Dendritic cell treated with granulocyte-macrophage colony-stimulating factor and Interleukin-4, amounts not matched to agents 40 ng/mL and 50 ng/mL, for 4 days (primary cell): ENCODE measurements at regions not wholly inside any gene's neighbourhood (a gene's known extent, or its start where the extent isn't known, plus 50 kb on each side); places are given as distances from the start of the nearest gene placed in this dataset.

Experiments used
- H3K27ac Mint-ChIP-seq: one replicate; pipeline ENCODE4 v1.8.0; 2022; ENCODE audit warnings: mild to moderate bottlenecking, mixed read lengths
- H3K27me3 Mint-ChIP-seq: one replicate; pipeline ENCODE4 v1.8.0; 2022; ENCODE audit warnings: mild to moderate bottlenecking, mixed read lengths
- H3K36me3 Mint-ChIP-seq: one replicate; pipeline ENCODE4 v1.8.0; 2022; ENCODE audit warnings: low read depth, mixed read lengths
- H3K4me1 Mint-ChIP-seq: one replicate; pipeline ENCODE4 v1.8.0; 2022; ENCODE audit warnings: low read depth, mixed read lengths
- H3K4me3 Mint-ChIP-seq: one replicate; pipeline ENCODE4 v1.8.0; 2022; ENCODE audit warnings: mild to moderate bottlenecking, moderate library complexity, mixed read lengths
- H3K9me3 Mint-ChIP-seq: one replicate; pipeline ENCODE4 v1.8.0; 2022; ENCODE audit warnings: mixed read lengths
- intact Hi-C: fragments of 100-400 bp; cut with micrococcal nuclease; formaldehyde crosslinking; loops from one replicate; pipeline ENCODE4 v1.15.0; 2022

DNA sequence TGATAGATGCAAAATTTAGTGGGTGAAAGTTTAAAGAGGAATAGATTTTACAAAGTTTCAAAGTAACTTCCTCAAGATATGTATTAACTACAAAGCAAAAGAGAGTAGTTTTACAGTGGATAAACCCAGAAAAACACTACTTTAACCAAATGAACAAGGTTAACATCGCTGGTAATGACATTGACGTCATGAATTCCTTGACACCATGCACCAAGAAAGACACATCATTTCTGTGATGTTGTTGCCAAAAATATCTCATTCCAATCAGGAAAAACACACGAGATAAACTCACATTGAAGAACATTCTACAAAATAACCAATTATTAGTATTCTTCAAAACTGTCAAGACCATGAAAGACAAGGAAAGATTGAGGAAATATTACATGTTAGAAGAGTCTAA lies 605.6 kb upstream of the SETBP1 start:
- Mint-ChIP-seq H3K36me3 (no peaks in the 10 kb centered on the region), H3K4me1 (no peaks in the 10 kb centered on the region), H3K27ac (no peak overlapping the region), H3K9me3 (no peaks in the 10 kb centered on the region), H3K27me3 (no peaks in the 10 kb centered on the region), H3K4me3 (no peak overlapping the region)
- intact Hi-C loops = no loop called here

DNA sequence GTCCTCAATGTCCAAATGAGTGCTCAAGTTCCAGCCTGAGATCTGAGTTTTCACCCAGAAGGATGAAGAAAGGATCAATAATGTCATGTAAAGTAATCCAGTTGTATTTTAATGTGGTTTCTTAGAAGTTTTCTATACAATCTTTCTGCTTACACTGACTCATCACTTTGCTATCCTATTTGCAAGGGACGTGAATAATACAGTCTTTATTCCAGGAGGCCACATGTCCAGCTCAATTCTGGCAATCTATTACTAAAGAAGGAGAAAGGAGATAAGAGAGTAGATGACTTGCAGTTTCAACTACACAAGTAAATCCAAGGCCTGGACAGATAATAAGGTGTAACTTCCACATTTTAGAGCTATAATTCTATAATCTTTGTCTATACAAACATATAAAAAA lies 601.1 kb upstream of the SETBP1 start:
- Mint-ChIP-seq H3K27me3 (no peaks in the 10 kb centered on the region), H3K9me3 (no peaks in the 10 kb centered on the region), H3K4me3 (no peak overlapping the region), H3K36me3 (no peaks in the 10 kb centered on the region), H3K27ac (no peak overlapping the region), H3K4me1 (no peaks in the 10 kb centered on the region)
- intact Hi-C loops = no loop called here

DNA sequence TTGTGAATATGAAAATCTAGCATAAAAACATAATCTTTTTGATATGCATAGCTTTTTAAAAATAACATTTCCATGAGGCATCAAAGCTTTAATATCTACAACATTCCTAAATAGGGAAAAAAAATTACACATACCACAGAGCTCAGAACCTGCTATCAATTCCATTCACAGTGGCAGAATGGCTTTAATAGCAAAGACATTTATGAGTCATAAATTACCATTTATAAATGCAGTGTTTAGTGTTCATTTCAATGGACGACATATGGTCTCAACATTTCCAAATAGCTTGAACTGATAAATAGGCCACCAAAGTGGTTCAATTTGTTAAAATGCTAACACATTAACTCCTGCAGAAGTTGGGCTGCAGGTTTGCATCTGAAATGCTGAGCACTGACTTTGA lies 600.6 kb upstream of the SETBP1 start:
- no peaks in the 10 kb centered on the region for H3K9me3 Mint-ChIP-seq
- intact Hi-C loops = no loop called here
- H3K4me3 Mint-ChIP-seq = no peak overlapping the region
- H3K27me3 Mint-ChIP-seq = no peaks in the 10 kb centered on the region
- H3K4me1 Mint-ChIP-seq = no peaks in the 10 kb centered on the region
- H3K27ac Mint-ChIP-seq = no peak overlapping the region
- H3K36me3 Mint-ChIP-seq = no peaks in the 10 kb centered on the region

DNA sequence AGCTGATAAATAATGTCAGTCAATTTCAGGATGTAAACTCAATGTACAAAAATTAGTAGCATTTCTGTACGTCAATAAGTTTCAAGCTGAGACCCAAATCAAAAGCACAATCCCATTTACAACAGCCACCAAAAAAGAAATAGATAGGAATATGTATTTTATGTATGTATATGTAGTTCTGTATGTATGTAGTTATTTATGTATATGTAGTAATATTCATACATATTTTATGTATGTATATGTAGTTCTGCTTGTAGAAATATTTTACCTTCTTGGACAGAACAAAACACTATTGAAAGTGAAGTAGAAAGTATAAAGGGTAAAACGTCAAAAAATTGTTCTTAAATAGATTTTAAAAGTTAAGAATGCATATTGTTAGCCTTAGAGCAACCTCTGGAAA lies 591.0 kb upstream of the SETBP1 start:
- intact Hi-C loops = loop anchor here (10.0 kb wide), 2 partner anchors 805 to 1125 kb away; no protein-coding TSS in a partner anchor
- Mint-ChIP-seq H3K27ac (no peak overlapping the region), H3K4me1 (no peaks in the 10 kb centered on the region), H3K4me3 (no peak overlapping the region), H3K36me3 (no peaks in the 10 kb centered on the region), H3K27me3 (no peaks in the 10 kb centered on the region), H3K9me3 (no peaks in the 10 kb centered on the region)

DNA sequence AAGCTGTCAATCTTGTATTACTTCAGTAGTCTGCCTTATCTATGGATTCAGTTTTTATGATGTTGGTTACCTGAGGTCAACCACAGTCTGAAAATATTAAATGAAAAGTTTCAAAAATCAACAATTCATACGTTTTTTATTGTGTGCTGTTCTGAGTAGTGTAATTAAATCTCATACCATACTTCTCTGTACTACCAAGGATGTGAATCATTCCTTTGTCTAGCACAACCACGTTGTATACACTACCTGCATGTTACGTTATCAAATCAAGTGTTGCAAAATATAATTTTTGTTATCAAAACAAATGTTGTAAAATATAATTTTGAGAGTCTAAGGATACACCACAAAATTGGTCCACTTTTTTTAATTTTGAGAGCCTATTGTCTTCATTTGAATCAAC lies 590.2 kb upstream of the SETBP1 start:
- no peaks in the 10 kb centered on the region for H3K36me3 Mint-ChIP-seq
- H3K4me1 Mint-ChIP-seq = no peaks in the 10 kb centered on the region
- no peak overlapping the region for H3K4me3 Mint-ChIP-seq
- no peak overlapping the region for H3K27ac Mint-ChIP-seq
- no peaks in the 10 kb centered on the region for H3K27me3 Mint-ChIP-seq
- H3K9me3 Mint-ChIP-seq = no peaks in the 10 kb centered on the region
- intact Hi-C loops = loop anchor here (10.0 kb wide), 2 partner anchors 804 to 1124 kb away; no protein-coding TSS in a partner anchor

DNA sequence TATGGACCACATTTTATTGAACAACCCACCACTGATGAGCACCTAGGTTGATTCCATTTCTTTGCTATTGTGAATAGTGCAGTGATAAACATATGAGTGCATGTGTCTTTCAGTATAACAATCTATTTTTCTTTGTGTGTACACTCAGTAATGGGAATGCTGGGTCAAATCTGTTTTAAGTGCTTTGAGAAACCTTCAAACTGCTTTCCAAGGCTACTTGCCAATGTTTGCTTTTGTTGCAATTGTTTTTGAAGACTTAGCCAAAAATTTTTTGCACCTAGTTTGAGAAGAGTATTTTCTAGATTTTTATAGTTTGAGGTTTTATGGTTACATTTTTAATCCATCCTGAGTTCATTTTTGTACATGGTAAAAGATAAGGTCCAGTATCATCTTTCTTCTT lies 587.4 kb upstream of the SETBP1 start:
- H3K9me3 Mint-ChIP-seq = no peaks in the 10 kb centered on the region
- H3K27me3 Mint-ChIP-seq = no peaks in the 10 kb centered on the region
- no peaks in the 10 kb centered on the region for H3K36me3 Mint-ChIP-seq
- no peak overlapping the region for H3K4me3 Mint-ChIP-seq
- H3K4me1 Mint-ChIP-seq = no peaks in the 10 kb centered on the region
- intact Hi-C loops = loop anchor here (10.0 kb wide), 2 partner anchors 802 to 1122 kb away; no protein-coding TSS in a partner anchor
- H3K27ac Mint-ChIP-seq = no peak overlapping the region

DNA sequence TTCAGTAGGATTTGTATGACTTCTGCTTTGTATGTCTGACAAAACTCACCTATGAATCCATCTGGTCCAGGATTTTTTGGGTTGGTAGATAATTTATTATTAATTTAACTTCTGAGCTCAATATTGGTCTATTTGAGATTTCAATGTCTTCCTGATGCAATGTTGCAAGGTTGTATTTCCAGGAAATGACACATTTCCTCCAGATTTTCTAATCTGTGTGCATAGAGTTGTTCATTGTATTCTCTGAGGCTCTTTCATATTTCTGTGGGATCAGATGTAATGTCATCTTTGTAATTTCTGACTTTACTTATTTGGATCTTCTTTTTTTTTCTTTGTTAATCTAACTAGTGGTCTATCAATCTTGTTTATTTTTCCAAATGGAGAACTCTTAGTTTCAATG lies 584.7 kb upstream of the SETBP1 start:
- no peak overlapping the region for H3K27ac Mint-ChIP-seq
- no peaks in the 10 kb centered on the region for H3K4me1 Mint-ChIP-seq
- no peaks in the 10 kb centered on the region for H3K27me3 Mint-ChIP-seq
- intact Hi-C loops = loop anchor here (10.0 kb wide), 2 partner anchors 799 to 1119 kb away; no protein-coding TSS in a partner anchor
- no peak overlapping the region for H3K4me3 Mint-ChIP-seq
- H3K9me3 Mint-ChIP-seq = no peaks in the 10 kb centered on the region
- no peaks in the 10 kb centered on the region for H3K36me3 Mint-ChIP-seq

DNA sequence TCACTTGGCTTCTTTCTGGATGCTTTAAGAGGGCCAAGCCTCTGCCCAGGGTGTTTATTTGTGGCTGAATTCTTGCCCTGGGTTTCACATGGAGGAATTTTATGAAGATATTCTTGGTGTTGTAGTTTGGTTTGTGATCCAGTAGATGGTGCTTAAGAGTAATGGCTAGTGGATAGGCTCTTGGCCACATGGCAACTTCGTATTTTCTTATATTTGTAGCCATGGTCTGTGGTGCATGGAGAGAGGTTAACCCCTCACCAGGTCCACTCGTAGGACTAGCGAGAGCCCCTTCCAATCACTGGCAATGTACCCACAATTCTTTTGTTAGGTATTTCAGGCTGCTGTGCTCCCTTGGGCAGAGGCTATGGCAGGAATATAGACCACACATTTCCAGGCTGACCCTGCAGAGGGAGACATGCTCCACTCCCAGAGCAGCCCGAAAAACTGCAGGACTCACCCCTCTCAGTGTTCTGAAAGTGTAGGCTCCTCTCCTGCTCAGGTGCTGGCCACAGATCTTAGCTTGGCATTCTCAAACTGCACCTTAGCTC lies 582.1 kb upstream of the SETBP1 start:
- Mint-ChIP-seq H3K27ac (no peak overlapping the region), H3K4me3 (no peak overlapping the region), H3K4me1 (no peaks in the 10 kb centered on the region), H3K9me3 (no peaks in the 10 kb centered on the region), H3K36me3 (no peaks in the 10 kb centered on the region), H3K27me3 (no peaks in the 10 kb centered on the region)
- intact Hi-C loops = loop anchor here (10.0 kb wide), 2 partner anchors 796 to 1116 kb away; no protein-coding TSS in a partner anchor

DNA sequence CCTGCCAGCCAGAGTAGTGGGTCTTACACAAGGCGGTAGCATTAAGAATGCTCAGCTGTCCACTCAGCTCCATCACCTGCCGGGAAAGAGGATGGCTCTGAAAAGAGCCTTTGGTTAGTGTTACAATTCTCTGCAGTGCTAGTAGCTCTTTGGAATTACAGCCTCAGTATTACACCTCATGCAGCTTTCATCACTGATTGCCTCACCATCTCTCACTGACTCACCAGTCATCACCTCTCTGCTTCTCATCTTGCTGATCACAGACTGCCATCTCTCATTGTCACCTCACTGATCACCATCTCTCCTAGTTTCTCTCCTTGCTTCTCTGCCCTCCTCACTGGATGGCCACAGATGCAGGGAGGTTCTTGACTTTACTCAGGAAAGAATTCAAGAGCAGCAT lies 573.5 kb upstream of the SETBP1 start:
- Mint-ChIP-seq H3K9me3 (no peaks in the 10 kb centered on the region), H3K4me3 (no peak overlapping the region), H3K27me3 (no peaks in the 10 kb centered on the region), H3K27ac (no peak overlapping the region), H3K36me3 (no peaks in the 10 kb centered on the region), H3K4me1 (no peaks in the 10 kb centered on the region)
- intact Hi-C loops = no loop called here

DNA sequence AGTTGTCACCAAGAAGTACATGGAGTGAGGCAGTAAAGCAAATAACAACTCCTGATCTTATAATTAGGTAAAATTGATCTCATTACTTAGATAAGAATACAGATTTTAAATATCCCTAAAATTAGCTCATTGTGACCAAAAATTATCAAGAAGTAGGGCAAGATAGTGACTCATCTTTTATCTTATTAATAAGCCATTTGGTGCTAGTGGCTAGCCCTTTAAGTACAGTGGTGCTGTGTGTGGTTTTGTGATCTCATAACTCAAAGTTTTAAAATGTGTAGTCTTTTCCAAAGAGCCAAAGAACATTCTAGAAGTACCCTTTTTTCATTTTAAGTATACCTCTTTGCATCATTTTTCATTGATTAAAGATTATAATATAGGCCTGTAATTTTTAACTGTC lies 569.4 kb upstream of the SETBP1 start:
- no peak overlapping the region for H3K4me3 Mint-ChIP-seq
- H3K27me3 Mint-ChIP-seq = no peaks in the 10 kb centered on the region
- no peaks in the 10 kb centered on the region for H3K9me3 Mint-ChIP-seq
- no peaks in the 10 kb centered on the region for H3K4me1 Mint-ChIP-seq
- no peak overlapping the region for H3K27ac Mint-ChIP-seq
- intact Hi-C loops = no loop called here
- H3K36me3 Mint-ChIP-seq = no peaks in the 10 kb centered on the region

DNA sequence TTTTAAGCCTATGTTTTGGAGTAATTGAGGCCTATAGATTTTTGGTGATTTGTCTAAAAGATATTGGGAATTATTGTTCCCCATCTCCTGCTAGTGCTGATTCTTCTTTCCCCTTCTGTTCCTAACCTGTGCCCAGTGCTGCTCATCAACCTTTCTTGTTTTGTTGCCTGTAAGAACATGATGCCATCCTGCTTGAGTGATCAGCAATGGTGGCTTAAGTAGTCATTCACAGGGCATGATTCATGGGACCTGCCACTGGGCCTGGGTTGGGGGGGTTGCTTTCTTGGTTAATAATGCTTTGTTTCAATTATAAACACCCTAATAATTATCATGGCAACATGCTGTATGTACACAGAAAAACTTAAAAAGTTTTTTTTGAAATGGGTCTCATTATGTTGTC lies 562.9 kb upstream of the SETBP1 start:
- no peaks in the 10 kb centered on the region for H3K9me3 Mint-ChIP-seq

DNA sequence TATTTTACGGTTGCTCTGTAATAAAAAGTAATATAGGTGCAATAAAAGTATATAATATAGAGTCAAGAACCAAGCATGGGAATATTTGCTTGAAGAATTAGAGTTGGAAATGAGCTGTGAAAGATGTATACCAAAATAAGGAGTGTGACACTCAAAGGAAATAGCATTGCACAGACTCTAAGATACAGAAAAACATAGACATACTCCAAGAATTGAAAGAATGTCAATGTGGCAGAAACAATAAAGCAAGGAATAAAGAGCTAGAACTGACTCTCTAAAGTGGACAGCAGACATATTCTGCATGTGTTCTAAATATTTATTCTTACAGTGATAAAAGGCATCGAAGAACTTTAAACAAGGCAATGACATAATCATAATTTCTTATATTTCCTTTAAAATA lies 561.1 kb upstream of the SETBP1 start:
- Mint-ChIP-seq H3K36me3 (no peaks in the 10 kb centered on the region), H3K9me3 (no peaks in the 10 kb centered on the region), H3K4me3 (no peak overlapping the region), H3K27me3 (no peaks in the 10 kb centered on the region), H3K27ac (no peak overlapping the region), H3K4me1 (no peaks in the 10 kb centered on the region)
- intact Hi-C loops = no loop called here

More for the DNA sequence above, 562.9 kb upstream of the SETBP1 start:
- Mint-ChIP-seq H3K27ac (no peak overlapping the region), H3K36me3 (no peaks in the 10 kb centered on the region), H3K4me3 (no peak overlapping the region), H3K27me3 (no peaks in the 10 kb centered on the region), H3K4me1 (no peaks in the 10 kb centered on the region)
- intact Hi-C loops = no loop called here

DNA sequence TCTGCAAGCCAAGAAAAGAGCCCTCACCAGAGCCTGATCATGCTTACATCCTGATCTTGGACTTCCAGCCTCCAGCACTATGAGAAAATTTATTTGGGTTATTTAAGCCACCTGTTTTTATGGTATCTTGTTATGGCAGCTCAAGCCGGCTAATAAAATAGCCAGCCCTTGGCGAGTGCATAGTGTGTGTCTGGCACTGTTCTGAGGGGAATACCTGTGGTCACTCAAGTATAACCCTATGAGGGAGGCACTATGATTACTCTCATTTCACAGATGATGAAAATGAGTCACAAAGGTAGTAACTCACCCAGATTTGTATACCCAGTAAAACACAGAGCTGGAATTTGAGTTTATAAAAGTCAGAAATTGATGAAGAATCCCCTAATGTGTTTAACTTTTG lies 556.9 kb upstream of the SETBP1 start:
- intact Hi-C loops = no loop called here
- Mint-ChIP-seq H3K36me3 (no peaks in the 10 kb centered on the region), H3K27me3 (no peaks in the 10 kb centered on the region), H3K27ac (no peak overlapping the region), H3K9me3 (no peaks in the 10 kb centered on the region), H3K4me1 (peaks cover 5% of the 10 kb centered on the region), H3K4me3 (no peak overlapping the region)

DNA sequence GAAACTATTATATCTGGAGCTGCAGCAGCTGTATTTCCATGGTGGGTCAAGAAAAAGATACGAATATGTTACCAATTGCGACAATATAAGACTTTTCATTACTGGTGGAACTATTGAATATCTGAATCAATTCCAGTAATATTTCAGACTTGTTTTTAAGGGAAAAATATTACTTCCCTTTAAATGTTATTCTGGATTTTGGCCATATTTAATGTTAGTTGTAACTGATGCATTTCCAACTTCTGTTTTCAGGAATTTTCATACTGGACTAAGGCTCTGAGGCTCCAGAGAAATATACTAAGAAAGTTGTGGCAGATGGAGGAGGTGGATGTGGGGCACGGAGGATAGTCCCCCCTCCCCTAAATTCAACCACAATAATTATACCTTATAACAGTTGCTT lies 555.2 kb upstream of the SETBP1 start:
- H3K27me3 Mint-ChIP-seq = no peaks in the 10 kb centered on the region
- no peak overlapping the region for H3K27ac Mint-ChIP-seq
- no peaks in the 10 kb centered on the region for H3K9me3 Mint-ChIP-seq
- no peak overlapping the region for H3K4me3 Mint-ChIP-seq
- H3K36me3 Mint-ChIP-seq = no peaks in the 10 kb centered on the region
- peaks cover 5% of the 10 kb centered on the region for H3K4me1 Mint-ChIP-seq
- intact Hi-C loops = no loop called here

DNA sequence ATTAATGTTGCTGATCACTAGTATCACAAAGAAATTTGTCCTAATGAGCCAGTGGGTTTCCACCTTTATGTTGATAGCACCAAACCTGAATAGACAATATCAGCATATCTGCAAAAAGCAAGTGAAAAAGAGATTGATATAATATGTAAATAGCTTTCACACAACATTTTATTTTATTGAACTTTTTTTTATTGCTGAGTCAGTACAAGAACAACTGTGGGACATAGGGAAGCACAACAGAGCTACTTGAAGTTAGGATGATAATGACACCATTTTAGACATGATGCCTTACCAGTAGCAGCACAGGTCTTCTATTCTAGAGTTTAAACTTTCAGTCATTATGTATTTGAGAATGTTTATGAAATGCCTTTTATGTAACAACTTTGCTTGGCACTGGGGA lies 554.1 kb upstream of the SETBP1 start:
- Mint-ChIP-seq H3K36me3 (no peaks in the 10 kb centered on the region), H3K27me3 (no peaks in the 10 kb centered on the region), H3K27ac (no peak overlapping the region), H3K9me3 (no peaks in the 10 kb centered on the region), H3K4me1 (peaks cover 5% of the 10 kb centered on the region), H3K4me3 (no peak overlapping the region)
- intact Hi-C loops = no loop called here
